HepG2 (cell line): ENCODE measurements at regions not wholly inside any gene's neighbourhood (a gene's known extent, or its start where the extent isn't known, plus 50 kb on each side); places are given as distances from the start of the nearest gene placed in this dataset.

Source experiments
- ASH2L ChIP-seq: fragments of 300-600, 200-600 bp; sonication (generic); IDR thresholded peaks from 2 replicates; pipeline ENCODE4 v1.7.0; 2017; ENCODE audit warnings: low read depth, mild to moderate bottlenecking, moderate library complexity, mixed read lengths, low read length; ENCODE audit not compliant: insufficient read length
- HDAC2 ChIP-seq: sonication (generic); formaldehyde crosslinking; IDR thresholded peaks from 2 replicates; pipeline ENCODE4 v1.4.0; 2020; ENCODE audit warnings: missing genetic modification reagents
- HMGXB4 ChIP-seq, 2 experiments: sonication (generic) in 1 of 2; formaldehyde crosslinking in 1 of 2; IDR thresholded peaks; 2 replicates each; pipeline versions ENCODE4 v1.4.0 to v1.6.1; 2018 to 2020; ENCODE audit warnings: missing genetic modification reagents in 2 of 2, borderline replicate concordance in 1 of 2, low read depth in 1 of 2, mild to moderate bottlenecking in 1 of 2, missing biosample characterization in 1 of 2
- HOXA3 ChIP-seq: sonication (generic); formaldehyde crosslinking; IDR thresholded peaks from 2 replicates; pipeline ENCODE4 v1.5.0; 2020; ENCODE audit warnings: missing genetic modification reagents
- IKZF5 ChIP-seq: IDR thresholded peaks from 2 replicates; pipeline ENCODE4 v1.6.1; 2018; ENCODE audit warnings: missing genetic modification reagents, mild to moderate bottlenecking, missing compliant biosample characterization
- MED8 ChIP-seq: sonication (generic); formaldehyde crosslinking; IDR thresholded peaks from 2 replicates; pipeline ENCODE4 v1.8.1; 2023; ENCODE audit warnings: mild to moderate bottlenecking, missing genetic modification reagents; ENCODE audit not compliant: insufficient replicate concordance
- MIER3 ChIP-seq: IDR thresholded peaks from 2 replicates; pipeline ENCODE4 v1.6.1; 2016; ENCODE audit warnings: missing compliant biosample characterization, borderline replicate concordance
- PCBP2 ChIP-seq: fragments of 200-400 bp; formaldehyde crosslinking; optimal IDR thresholded peaks from 2 replicates; pipeline ENCODE3; 2018; ENCODE audit warnings: low read length, low read depth; ENCODE audit not compliant: poor library complexity, severe bottlenecking
- PHF21A ChIP-seq: sonication (generic); formaldehyde crosslinking; IDR thresholded peaks from 2 replicates; pipeline ENCODE4 v1.5.0; 2020; ENCODE audit warnings: mild to moderate bottlenecking, missing genetic modification reagents
- USF2 ChIP-seq, 2 experiments: sonication (generic) in 1 of 2; formaldehyde crosslinking in 1 of 2; IDR thresholded peaks; 2 replicates each; pipeline versions ENCODE4 v1.5.1 to v1.6.1; 2011 to 2020; ENCODE audit warnings: borderline replicate concordance in 1 of 2, low read depth in 1 of 2, low read length in 1 of 2, mild to moderate bottlenecking in 1 of 2, missing genetic modification reagents in 1 of 2, moderate library complexity in 1 of 2
- YEATS2 ChIP-seq: sonication (generic); formaldehyde crosslinking; IDR thresholded peaks from 2 replicates; pipeline ENCODE4 v1.4.0; 2020; ENCODE audit warnings: missing genetic modification reagents, borderline replicate concordance
- ZNF142 ChIP-seq: sonication (generic); formaldehyde crosslinking; IDR thresholded peaks from 2 replicates; pipeline ENCODE4 v1.4.0; 2020; ENCODE audit warnings: missing genetic modification reagents
- ZNF570 ChIP-seq: sonication (generic); formaldehyde crosslinking; IDR thresholded peaks from 2 replicates; pipeline ENCODE4 v1.4.0; 2020; ENCODE audit warnings: mild to moderate bottlenecking, missing genetic modification reagents, borderline replicate concordance
- ZNF761 ChIP-seq: sonication (generic); formaldehyde crosslinking; conservative IDR thresholded peaks from 2 replicates; pipeline ENCODE4 v1.4.0; 2020; ENCODE audit warnings: mild to moderate bottlenecking, missing genetic modification reagents
- ZNF83 ChIP-seq: sonication (generic); formaldehyde crosslinking; IDR thresholded peaks from 2 replicates; pipeline ENCODE4 v1.4.0; 2020; ENCODE audit warnings: missing genetic modification reagents, mild to moderate bottlenecking, borderline replicate concordance

- TF ChIP-seq MIER3 = peak; percentile 82; the same call in 1 of the 2 replicates
- peak; percentile 46; the same call in 1 of the 2 replicates for TF ChIP-seq IKZF5
- TF ChIP-seq ASH2L = no peak
- no peak for TF ChIP-seq ZNF570
- no peak for TF ChIP-seq ZNF142 (CRISPR knock-in tag)
- TF ChIP-seq PHF21A (CRISPR knock-in tag) = peak; percentile 59
- no peak for TF ChIP-seq PCBP2
- TF ChIP-seq USF2 (IDR thresholded peaks at IDR 0.05; ENCODE audit: low read depth, low read length) = no peak
- TF ChIP-seq USF2 (CRISPR knock-in tag; IDR thresholded peaks at IDR 0.05; ENCODE audit: borderline replicate concordance) = no peak
- TF ChIP-seq MED8 = no peak
- no peak for TF ChIP-seq ZNF83
- TF ChIP-seq HDAC2 = peak; percentile 82
- TF ChIP-seq ZNF761 = no peak
- TF ChIP-seq YEATS2 (CRISPR knock-in tag) = peak; percentile 32; the same call in 1 of the 2 replicates
- TF ChIP-seq HMGXB4 (CRISPR knock-in tag; IDR thresholded peaks at IDR 0.05; ENCODE audit: borderline replicate concordance in 1 of 2, low read depth in 1 of 2) = peak in 1 of 2 experiments; percentile 41; a peak in 1 of 4 replicates
- TF ChIP-seq HOXA3 (CRISPR knock-in tag) = peak; percentile 64; the same call in 1 of the 2 replicates
Measured at GRCh38 chr3:193777524-193777923, 184.5 kb downstream of the OPA1 start (continued).
